H1 (cell line): ENCODE measurements at regions not wholly inside any gene's neighbourhood (a gene's known extent, or its start where the extent isn't known, plus 50 kb on each side); places are given as distances from the start of the nearest gene placed in this dataset.

Experiments
- CHD1 ChIP-seq: IDR thresholded peaks from 2 replicates; pipeline ENCODE4 v1.6.1; 2012; ENCODE audit warnings: low read depth, low read length, improper control_type of control experiment
- SIRT6 ChIP-seq: IDR thresholded peaks from one replicate; pipeline ENCODE4 v1.7.1; 2012; ENCODE audit warnings: low read length, inconsistent platforms
- TF ChIP-seq, protein P1 (sequence below): fragments of 300-600 bp; sonication (generic); IDR thresholded peaks from 2 replicates; pipeline ENCODE4 v1.7.1; 2012; ENCODE audit warnings: low read length, moderate library complexity, mild to moderate bottlenecking, inconsistent platforms; ENCODE audit not compliant: insufficient replicate concordance

DNA sequence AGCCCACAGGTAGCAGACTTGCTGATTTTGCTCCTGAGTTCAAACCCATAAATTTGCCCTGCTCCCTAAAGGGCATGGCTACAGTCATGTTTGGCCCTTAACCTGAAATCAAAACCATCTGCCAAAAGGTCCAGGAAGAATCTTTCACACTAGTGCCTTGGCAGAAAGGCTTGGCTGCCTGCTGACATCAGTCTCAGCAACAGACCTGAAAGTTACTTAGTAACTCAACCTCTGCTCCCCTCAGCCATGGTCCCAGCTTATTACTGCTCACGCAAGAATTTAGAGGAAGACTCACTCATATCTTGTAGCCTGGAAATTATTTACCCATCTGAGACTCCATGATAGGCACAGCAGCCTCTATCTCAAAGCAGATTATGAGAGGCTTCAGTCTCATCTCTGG is 98.0 kb upstream of the KIF2B start (continued):
- TF ChIP-seq, protein P1, sequence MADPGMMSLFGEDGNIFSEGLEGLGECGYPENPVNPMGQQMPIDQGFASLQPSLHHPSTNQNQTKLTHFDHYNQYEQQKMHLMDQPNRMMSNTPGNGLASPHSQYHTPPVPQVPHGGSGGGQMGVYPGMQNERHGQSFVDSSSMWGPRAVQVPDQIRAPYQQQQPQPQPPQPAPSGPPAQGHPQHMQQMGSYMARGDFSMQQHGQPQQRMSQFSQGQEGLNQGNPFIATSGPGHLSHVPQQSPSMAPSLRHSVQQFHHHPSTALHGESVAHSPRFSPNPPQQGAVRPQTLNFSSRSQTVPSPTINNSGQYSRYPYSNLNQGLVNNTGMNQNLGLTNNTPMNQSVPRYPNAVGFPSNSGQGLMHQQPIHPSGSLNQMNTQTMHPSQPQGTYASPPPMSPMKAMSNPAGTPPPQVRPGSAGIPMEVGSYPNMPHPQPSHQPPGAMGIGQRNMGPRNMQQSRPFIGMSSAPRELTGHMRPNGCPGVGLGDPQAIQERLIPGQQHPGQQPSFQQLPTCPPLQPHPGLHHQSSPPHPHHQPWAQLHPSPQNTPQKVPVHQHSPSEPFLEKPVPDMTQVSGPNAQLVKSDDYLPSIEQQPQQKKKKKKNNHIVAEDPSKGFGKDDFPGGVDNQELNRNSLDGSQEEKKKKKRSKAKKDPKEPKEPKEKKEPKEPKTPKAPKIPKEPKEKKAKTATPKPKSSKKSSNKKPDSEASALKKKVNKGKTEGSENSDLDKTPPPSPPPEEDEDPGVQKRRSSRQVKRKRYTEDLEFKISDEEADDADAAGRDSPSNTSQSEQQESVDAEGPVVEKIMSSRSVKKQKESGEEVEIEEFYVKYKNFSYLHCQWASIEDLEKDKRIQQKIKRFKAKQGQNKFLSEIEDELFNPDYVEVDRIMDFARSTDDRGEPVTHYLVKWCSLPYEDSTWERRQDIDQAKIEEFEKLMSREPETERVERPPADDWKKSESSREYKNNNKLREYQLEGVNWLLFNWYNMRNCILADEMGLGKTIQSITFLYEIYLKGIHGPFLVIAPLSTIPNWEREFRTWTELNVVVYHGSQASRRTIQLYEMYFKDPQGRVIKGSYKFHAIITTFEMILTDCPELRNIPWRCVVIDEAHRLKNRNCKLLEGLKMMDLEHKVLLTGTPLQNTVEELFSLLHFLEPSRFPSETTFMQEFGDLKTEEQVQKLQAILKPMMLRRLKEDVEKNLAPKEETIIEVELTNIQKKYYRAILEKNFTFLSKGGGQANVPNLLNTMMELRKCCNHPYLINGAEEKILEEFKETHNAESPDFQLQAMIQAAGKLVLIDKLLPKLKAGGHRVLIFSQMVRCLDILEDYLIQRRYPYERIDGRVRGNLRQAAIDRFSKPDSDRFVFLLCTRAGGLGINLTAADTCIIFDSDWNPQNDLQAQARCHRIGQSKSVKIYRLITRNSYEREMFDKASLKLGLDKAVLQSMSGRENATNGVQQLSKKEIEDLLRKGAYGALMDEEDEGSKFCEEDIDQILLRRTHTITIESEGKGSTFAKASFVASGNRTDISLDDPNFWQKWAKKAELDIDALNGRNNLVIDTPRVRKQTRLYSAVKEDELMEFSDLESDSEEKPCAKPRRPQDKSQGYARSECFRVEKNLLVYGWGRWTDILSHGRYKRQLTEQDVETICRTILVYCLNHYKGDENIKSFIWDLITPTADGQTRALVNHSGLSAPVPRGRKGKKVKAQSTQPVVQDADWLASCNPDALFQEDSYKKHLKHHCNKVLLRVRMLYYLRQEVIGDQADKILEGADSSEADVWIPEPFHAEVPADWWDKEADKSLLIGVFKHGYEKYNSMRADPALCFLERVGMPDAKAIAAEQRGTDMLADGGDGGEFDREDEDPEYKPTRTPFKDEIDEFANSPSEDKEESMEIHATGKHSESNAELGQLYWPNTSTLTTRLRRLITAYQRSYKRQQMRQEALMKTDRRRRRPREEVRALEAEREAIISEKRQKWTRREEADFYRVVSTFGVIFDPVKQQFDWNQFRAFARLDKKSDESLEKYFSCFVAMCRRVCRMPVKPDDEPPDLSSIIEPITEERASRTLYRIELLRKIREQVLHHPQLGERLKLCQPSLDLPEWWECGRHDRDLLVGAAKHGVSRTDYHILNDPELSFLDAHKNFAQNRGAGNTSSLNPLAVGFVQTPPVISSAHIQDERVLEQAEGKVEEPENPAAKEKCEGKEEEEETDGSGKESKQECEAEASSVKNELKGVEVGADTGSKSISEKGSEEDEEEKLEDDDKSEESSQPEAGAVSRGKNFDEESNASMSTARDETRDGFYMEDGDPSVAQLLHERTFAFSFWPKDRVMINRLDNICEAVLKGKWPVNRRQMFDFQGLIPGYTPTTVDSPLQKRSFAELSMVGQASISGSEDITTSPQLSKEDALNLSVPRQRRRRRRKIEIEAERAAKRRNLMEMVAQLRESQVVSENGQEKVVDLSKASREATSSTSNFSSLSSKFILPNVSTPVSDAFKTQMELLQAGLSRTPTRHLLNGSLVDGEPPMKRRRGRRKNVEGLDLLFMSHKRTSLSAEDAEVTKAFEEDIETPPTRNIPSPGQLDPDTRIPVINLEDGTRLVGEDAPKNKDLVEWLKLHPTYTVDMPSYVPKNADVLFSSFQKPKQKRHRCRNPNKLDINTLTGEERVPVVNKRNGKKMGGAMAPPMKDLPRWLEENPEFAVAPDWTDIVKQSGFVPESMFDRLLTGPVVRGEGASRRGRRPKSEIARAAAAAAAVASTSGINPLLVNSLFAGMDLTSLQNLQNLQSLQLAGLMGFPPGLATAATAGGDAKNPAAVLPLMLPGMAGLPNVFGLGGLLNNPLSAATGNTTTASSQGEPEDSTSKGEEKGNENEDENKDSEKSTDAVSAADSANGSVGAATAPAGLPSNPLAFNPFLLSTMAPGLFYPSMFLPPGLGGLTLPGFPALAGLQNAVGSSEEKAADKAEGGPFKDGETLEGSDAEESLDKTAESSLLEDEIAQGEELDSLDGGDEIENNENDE = no peak
- TF ChIP-seq SIRT6 (no peak), CHD1 (no peak)
